ENCODE measurements at regions not wholly inside any gene's neighbourhood (a gene's known extent, or its start where the extent isn't known, plus 50 kb on each side); places are given as distances from the start of the nearest gene placed in this dataset.

- Histone ChIP-seq H3K9ac (ENCODE audit: low read depth in 1 of 3, low read length in 3 of 3) (no peak overlapping the region), H3K36me3 (ENCODE audit: control insufficient read depth in 3 of 3, insufficient read depth in 3 of 3, low read length in 3 of 3) (no peaks in the 10 kb centered on the region), H3K4me1 (ENCODE audit: control insufficient read depth in 3 of 3, insufficient read depth in 3 of 3, low read length in 3 of 3) (no peaks in the 10 kb centered on the region)
These were observed 128.7 kb downstream of the GAS1 start for GRCh38 chr9:86818636-86819035.

GRCh38 chr9:86816868-86817267 is 130.4 kb downstream of the GAS1 start:
- H3K9me3 ChIP-seq (ENCODE audit: control insufficient read depth in 3 of 3, low read length in 3 of 3): no peaks in the 10 kb centered on the region
- no peak overlapping the region for H3K9ac ChIP-seq (ENCODE audit: low read depth in 1 of 3, low read length in 3 of 3)
- H3K27ac ChIP-seq (ENCODE audit: low read depth, low read length): no peak overlapping the region
- H3K4me1 ChIP-seq (ENCODE audit: control insufficient read depth in 3 of 3, insufficient read depth in 3 of 3, low read length in 3 of 3): no peaks in the 10 kb centered on the region
- H3K27me3 ChIP-seq (ENCODE audit: control insufficient read depth in 3 of 3, insufficient read depth in 3 of 3, low read length in 3 of 3): no peaks in the 10 kb centered on the region
- H3K36me3 ChIP-seq (ENCODE audit: control insufficient read depth in 3 of 3, insufficient read depth in 3 of 3, low read length in 3 of 3): no peaks in the 10 kb centered on the region
- no peak overlapping the region for H3K4me3 ChIP-seq (ENCODE audit: low read length in 3 of 3)

More at GRCh38 chr9:86818636-86819035, 128.7 kb downstream of the GAS1 start:
- no peak overlapping the region for H3K27ac ChIP-seq (ENCODE audit: low read depth, low read length)
- H3K9me3 ChIP-seq (ENCODE audit: control insufficient read depth in 3 of 3, low read length in 3 of 3): peaks cover 0 to 4% (median 3%) of the 10 kb centered on the region in 3 donors
- no peak overlapping the region for H3K4me3 ChIP-seq (ENCODE audit: low read length in 3 of 3)
- no peaks in the 10 kb centered on the region for H3K27me3 ChIP-seq (ENCODE audit: control insufficient read depth in 3 of 3, insufficient read depth in 3 of 3, low read length in 3 of 3)

GRCh38 chr9:86816366-86816765 is 130.9 kb downstream of the GAS1 start:
- no peaks in the 10 kb centered on the region for H3K36me3 ChIP-seq (ENCODE audit: control insufficient read depth in 3 of 3, insufficient read depth in 3 of 3, low read length in 3 of 3)
- no peaks in the 10 kb centered on the region for H3K9me3 ChIP-seq (ENCODE audit: control insufficient read depth in 3 of 3, low read length in 3 of 3)
- no peak overlapping the region for H3K9ac ChIP-seq (ENCODE audit: low read depth in 1 of 3, low read length in 3 of 3)
- no peak overlapping the region for H3K27ac ChIP-seq (ENCODE audit: low read depth, low read length)
- no peaks in the 10 kb centered on the region for H3K27me3 ChIP-seq (ENCODE audit: control insufficient read depth in 3 of 3, insufficient read depth in 3 of 3, low read length in 3 of 3)
- no peaks in the 10 kb centered on the region for H3K4me1 ChIP-seq (ENCODE audit: control insufficient read depth in 3 of 3, insufficient read depth in 3 of 3, low read length in 3 of 3)
- no peak overlapping the region for H3K4me3 ChIP-seq (ENCODE audit: low read length in 3 of 3)

- no peaks in the 10 kb centered on the region for H3K36me3 ChIP-seq (ENCODE audit: control insufficient read depth in 3 of 3, insufficient read depth in 3 of 3, low read length in 3 of 3)
- H3K4me3 ChIP-seq (ENCODE audit: low read length in 3 of 3): no peak overlapping the region
- H3K27ac ChIP-seq (ENCODE audit: low read depth, low read length): no peak overlapping the region
- no peaks in the 10 kb centered on the region for H3K27me3 ChIP-seq (ENCODE audit: control insufficient read depth in 3 of 3, insufficient read depth in 3 of 3, low read length in 3 of 3)
- no peaks in the 10 kb centered on the region for H3K9me3 ChIP-seq (ENCODE audit: control insufficient read depth in 3 of 3, low read length in 3 of 3)
- no peak overlapping the region for H3K9ac ChIP-seq (ENCODE audit: low read depth in 1 of 3, low read length in 3 of 3)
- H3K4me1 ChIP-seq (ENCODE audit: control insufficient read depth in 3 of 3, insufficient read depth in 3 of 3, low read length in 3 of 3): no peaks in the 10 kb centered on the region
These were observed 134.7 kb downstream of the GAS1 start for GRCh38 chr9:86812616-86813015.

GRCh38 chr9:86809759-86810367 is 137.4 kb downstream of the GAS1 start:
- Histone ChIP-seq H3K9ac (ENCODE audit: low read depth in 1 of 3, low read length in 3 of 3) (no peak overlapping the region), H3K4me1 (ENCODE audit: control insufficient read depth in 3 of 3, insufficient read depth in 3 of 3, low read length in 3 of 3) (no peaks in the 10 kb centered on the region), H3K9me3 (ENCODE audit: control insufficient read depth in 3 of 3, low read length in 3 of 3) (no peaks in the 10 kb centered on the region), H3K27me3 (ENCODE audit: control insufficient read depth in 3 of 3, insufficient read depth in 3 of 3, low read length in 3 of 3) (no peaks in the 10 kb centered on the region), H3K4me3 (ENCODE audit: low read length in 3 of 3) (no peak overlapping the region), H3K36me3 (ENCODE audit: control insufficient read depth in 3 of 3, insufficient read depth in 3 of 3, low read length in 3 of 3) (no peaks in the 10 kb centered on the region), H3K27ac (ENCODE audit: low read depth, low read length) (no peak overlapping the region)

GRCh38 chr9:86809151-86809550 is 138.2 kb downstream of the GAS1 start:
- Histone ChIP-seq H3K4me3 (ENCODE audit: low read length in 3 of 3) (no peak overlapping the region), H3K4me1 (ENCODE audit: control insufficient read depth in 3 of 3, insufficient read depth in 3 of 3, low read length in 3 of 3) (no peaks in the 10 kb centered on the region), H3K9me3 (ENCODE audit: control insufficient read depth in 3 of 3, low read length in 3 of 3) (no peaks in the 10 kb centered on the region), H3K9ac (ENCODE audit: low read depth in 1 of 3, low read length in 3 of 3) (no peak overlapping the region), H3K36me3 (ENCODE audit: control insufficient read depth in 3 of 3, insufficient read depth in 3 of 3, low read length in 3 of 3) (no peaks in the 10 kb centered on the region), H3K27me3 (ENCODE audit: control insufficient read depth in 3 of 3, insufficient read depth in 3 of 3, low read length in 3 of 3) (no peaks in the 10 kb centered on the region), H3K27ac (ENCODE audit: low read depth, low read length) (no peak overlapping the region)

GRCh38 chr9:86807367-86807976 is 139.8 kb downstream of the GAS1 start:
- Histone ChIP-seq H3K27ac (ENCODE audit: low read depth, low read length) (no peak overlapping the region), H3K36me3 (ENCODE audit: control insufficient read depth in 3 of 3, insufficient read depth in 3 of 3, low read length in 3 of 3) (no peaks in the 10 kb centered on the region), H3K4me3 (ENCODE audit: low read length in 3 of 3) (no peak overlapping the region), H3K4me1 (ENCODE audit: control insufficient read depth in 3 of 3, insufficient read depth in 3 of 3, low read length in 3 of 3) (no peaks in the 10 kb centered on the region), H3K9ac (ENCODE audit: low read depth in 1 of 3, low read length in 3 of 3) (no peak overlapping the region), H3K27me3 (ENCODE audit: control insufficient read depth in 3 of 3, insufficient read depth in 3 of 3, low read length in 3 of 3) (no peaks in the 10 kb centered on the region), H3K9me3 (ENCODE audit: control insufficient read depth in 3 of 3, low read length in 3 of 3) (peaks cover 0 to 3% (median 0%) of the 10 kb centered on the region in 3 donors)

GRCh38 chr9:86804011-86804410 is 143.3 kb downstream of the GAS1 start:
- H3K9me3 ChIP-seq (ENCODE audit: control insufficient read depth in 3 of 3, low read length in 3 of 3): peaks cover 0 to 3% (median 0%) of the 10 kb centered on the region in 3 donors
- H3K27me3 ChIP-seq (ENCODE audit: control insufficient read depth in 3 of 3, insufficient read depth in 3 of 3, low read length in 3 of 3): no peaks in the 10 kb centered on the region
- H3K9ac ChIP-seq (ENCODE audit: low read depth in 1 of 3, low read length in 3 of 3): no peak overlapping the region
- peaks cover 0 to 2% (median 0%) of the 10 kb centered on the region in 3 donors for H3K4me1 ChIP-seq (ENCODE audit: control insufficient read depth in 3 of 3, insufficient read depth in 3 of 3, low read length in 3 of 3)
- no peaks in the 10 kb centered on the region for H3K36me3 ChIP-seq (ENCODE audit: control insufficient read depth in 3 of 3, insufficient read depth in 3 of 3, low read length in 3 of 3)
- no peak overlapping the region for H3K4me3 ChIP-seq (ENCODE audit: low read length in 3 of 3)
- no peak overlapping the region for H3K27ac ChIP-seq (ENCODE audit: low read depth, low read length)

GRCh38 chr9:86802900-86803673 is 144.2 kb downstream of the GAS1 start:
- Histone ChIP-seq H3K9me3 (ENCODE audit: control insufficient read depth in 3 of 3, low read length in 3 of 3) (peaks cover 0 to 3% (median 0%) of the 10 kb centered on the region in 3 donors), H3K27ac (ENCODE audit: low read depth, low read length) (no peak overlapping the region), H3K36me3 (ENCODE audit: control insufficient read depth in 3 of 3, insufficient read depth in 3 of 3, low read length in 3 of 3) (no peaks in the 10 kb centered on the region), H3K9ac (ENCODE audit: low read depth in 1 of 3, low read length in 3 of 3) (no peak overlapping the region), H3K4me3 (ENCODE audit: low read length in 3 of 3) (no peak overlapping the region), H3K27me3 (ENCODE audit: control insufficient read depth in 3 of 3, insufficient read depth in 3 of 3, low read length in 3 of 3) (no peaks in the 10 kb centered on the region), H3K4me1 (ENCODE audit: control insufficient read depth in 3 of 3, insufficient read depth in 3 of 3, low read length in 3 of 3) (peaks cover 0 to 2% (median 0%) of the 10 kb centered on the region in 3 donors)

- no peaks in the 10 kb centered on the region for H3K36me3 ChIP-seq (ENCODE audit: control insufficient read depth in 3 of 3, insufficient read depth in 3 of 3, low read length in 3 of 3)
- no peak overlapping the region for H3K27ac ChIP-seq (ENCODE audit: low read depth, low read length)
- H3K4me1 ChIP-seq (ENCODE audit: control insufficient read depth in 3 of 3, insufficient read depth in 3 of 3, low read length in 3 of 3): peaks cover 0 to 2% (median 0%) of the 10 kb centered on the region in 3 donors
- H3K9me3 ChIP-seq (ENCODE audit: control insufficient read depth in 3 of 3, low read length in 3 of 3): peaks cover 0 to 3% (median 0%) of the 10 kb centered on the region in 3 donors
- H3K4me3 ChIP-seq (ENCODE audit: low read length in 3 of 3): no peak overlapping the region
- H3K27me3 ChIP-seq (ENCODE audit: control insufficient read depth in 3 of 3, insufficient read depth in 3 of 3, low read length in 3 of 3): peaks cover 0 to 4% (median 0%) of the 10 kb centered on the region in 3 donors
- no peak overlapping the region for H3K9ac ChIP-seq (ENCODE audit: low read depth in 1 of 3, low read length in 3 of 3)
These were observed 146.1 kb downstream of the GAS1 start for GRCh38 chr9:86801246-86801645.
